OCI-LY1 (cell line): ENCODE measurements at regions not wholly inside any gene's neighbourhood (a gene's known extent, or its start where the extent isn't known, plus 50 kb on each side); places are given as distances from the start of the nearest gene placed in this dataset.

Experiments used
- H2AFZ ChIP-seq: fragments of 200-600 bp; sonication (generic), shearing (Covaris generic); 2 replicates; pipeline ENCODE4 v1.6.0; 2014; ENCODE audit warnings: antibody characterized with exemption, mild to moderate bottlenecking, low read length
- H3F3A ChIP-seq: fragments of 200-600 bp; sonication (generic), shearing (Covaris generic); 2 replicates; pipeline ENCODE4 v1.6.0; 2014; ENCODE audit warnings: mild to moderate bottlenecking, antibody characterized with exemption, low read length, moderate library complexity; ENCODE audit not compliant: insufficient read depth
- H3K27ac ChIP-seq: fragments of 200-600 bp; sonication (generic); 2 replicates; pipeline ENCODE4 v1.5.1; 2014; ENCODE audit warnings: low read length, mixed run types, mild to moderate bottlenecking, low read depth; ENCODE audit not compliant: poor library complexity, severe bottlenecking
- H3K27me3 ChIP-seq: fragments of 200-600 bp; sonication (generic); 2 replicates; pipeline ENCODE4 v1.6.0; 2014; ENCODE audit warnings: antibody characterized with exemption, mild to moderate bottlenecking, low read length, moderate library complexity; ENCODE audit not compliant: insufficient read depth
- H3K36me3 ChIP-seq: fragments of 200-600 bp; sonication (generic); 2 replicates; pipeline ENCODE4 v1.6.1; 2014; ENCODE audit warnings: mild to moderate bottlenecking, antibody characterized with exemption, low read length, moderate library complexity, mixed read lengths; ENCODE audit not compliant: insufficient read depth
- H3K4me1 ChIP-seq: fragments of 200-600 bp; sonication (generic); 2 replicates; pipeline ENCODE4 v1.5.1; 2014; ENCODE audit warnings: mild to moderate bottlenecking, low read length, moderate library complexity; ENCODE audit not compliant: insufficient read depth, severe bottlenecking
- H3K4me2 ChIP-seq: fragments of 200-600 bp; sonication (generic), shearing (Covaris generic); 2 replicates; pipeline ENCODE4 v1.6.1; 2014; ENCODE audit warnings: low read length
- H3K4me3 ChIP-seq: fragments of 200-600 bp; sonication (generic); 2 replicates; pipeline ENCODE4 v1.5.1; 2014; ENCODE audit warnings: low read length, low read depth, mild to moderate bottlenecking, mixed read lengths; ENCODE audit not compliant: poor library complexity, severe bottlenecking
- H3K79me2 ChIP-seq: fragments of 200-600 bp; shearing (Covaris generic); 2 replicates; pipeline ENCODE4 v1.6.1; 2016; ENCODE audit warnings: mixed run types, low read length, mixed read lengths; ENCODE audit not compliant: insufficient read depth
- H3K9ac ChIP-seq: fragments of 200-600 bp; sonication (generic), shearing (Covaris generic); 2 replicates; pipeline ENCODE4 v1.6.1; 2014; ENCODE audit warnings: mild to moderate bottlenecking, low read length, mixed read lengths
- H3K9me2 ChIP-seq: fragments of 200-600 bp; sonication (generic), shearing (Covaris generic); 2 replicates; pipeline ENCODE4 v1.6.1; 2014; ENCODE audit warnings: low read depth, mild to moderate bottlenecking, low read length, mixed read lengths
- H3K9me3 ChIP-seq: fragments of 200-600 bp; shearing (Covaris generic); 2 replicates; pipeline ENCODE4 v1.6.1; 2014; ENCODE audit warnings: low read length, mixed read lengths
- H4K20me1 ChIP-seq: fragments of 200-600 bp; sonication (generic), shearing (Covaris generic); 2 replicates; pipeline ENCODE4 v1.6.0; 2016; ENCODE audit warnings: mild to moderate bottlenecking, low read length; ENCODE audit not compliant: insufficient read depth
- CTCF ChIP-seq: fragments of 200-600 bp; sonication (generic), shearing (Covaris generic); IDR thresholded peaks from 2 replicates; pipeline ENCODE4 v1.5.1; 2017; ENCODE audit warnings: mild to moderate bottlenecking, antibody characterized with exemption, low read length, moderate library complexity, mixed read lengths
- EZH2 ChIP-seq: fragments of 200-600 bp; sonication (generic), shearing (Covaris generic); IDR thresholded peaks from 2 replicates; pipeline ENCODE4 v1.8.0; 2017; ENCODE audit warnings: borderline replicate concordance, mixed run types, mild to moderate bottlenecking, antibody characterized with exemption, low read length, moderate library complexity, mixed read lengths

DNA sequence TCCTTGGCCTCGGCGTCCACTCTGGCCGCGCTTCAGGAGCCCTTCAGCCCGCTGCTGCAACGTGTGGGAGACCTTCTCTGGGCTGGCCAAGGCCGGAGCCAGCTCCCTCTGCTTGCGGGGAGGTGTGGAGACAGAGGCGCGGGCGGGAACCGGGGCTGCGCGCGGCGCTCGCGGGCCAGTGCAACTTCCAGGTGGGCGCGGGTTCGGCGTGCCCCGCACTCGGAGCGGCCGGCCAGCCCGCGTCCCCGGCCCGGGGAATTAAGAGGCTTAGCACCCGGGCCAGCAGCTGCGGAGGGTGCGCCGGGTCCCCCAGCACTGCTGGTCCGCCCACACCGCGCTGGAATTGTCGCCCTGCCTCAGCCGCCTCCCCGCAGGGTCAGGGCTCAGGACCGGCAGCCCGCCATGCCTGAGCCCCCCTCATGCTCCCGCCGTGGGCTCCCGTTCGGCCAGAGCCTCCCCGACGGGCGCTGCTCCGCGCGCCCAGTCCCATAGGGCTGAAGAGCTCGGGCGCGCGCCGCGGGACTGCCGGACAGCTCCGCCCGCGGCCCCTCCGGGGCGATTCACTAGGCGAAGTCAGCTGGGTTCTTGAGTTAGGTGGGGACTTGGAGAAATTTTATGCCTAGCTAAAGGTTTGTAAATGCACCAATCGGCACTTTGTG, 673.9 kb downstream of the SLC16A7 start:
- Histone ChIP-seq H3K4me1 (no peaks in the 10 kb centered on the region), H3K4me3 (no peak overlapping the region), H3K27me3 (no peaks in the 10 kb centered on the region), H4K20me1 (no peaks in the 10 kb centered on the region), H3K27ac (no peak overlapping the region), H3K9ac (no peak overlapping the region), H3K4me2 (no peak overlapping the region), H3K9me2 (no peaks in the 10 kb centered on the region), H3K9me3 (no peaks in the 10 kb centered on the region), H3F3A (no peaks in the 10 kb centered on the region), H3K36me3 (no peaks in the 10 kb centered on the region), H3K79me2 (no peaks in the 10 kb centered on the region), H2AFZ (no peak overlapping the region)
- TF ChIP-seq CTCF, result no peak
- no peak for TF ChIP-seq EZH2

DNA sequence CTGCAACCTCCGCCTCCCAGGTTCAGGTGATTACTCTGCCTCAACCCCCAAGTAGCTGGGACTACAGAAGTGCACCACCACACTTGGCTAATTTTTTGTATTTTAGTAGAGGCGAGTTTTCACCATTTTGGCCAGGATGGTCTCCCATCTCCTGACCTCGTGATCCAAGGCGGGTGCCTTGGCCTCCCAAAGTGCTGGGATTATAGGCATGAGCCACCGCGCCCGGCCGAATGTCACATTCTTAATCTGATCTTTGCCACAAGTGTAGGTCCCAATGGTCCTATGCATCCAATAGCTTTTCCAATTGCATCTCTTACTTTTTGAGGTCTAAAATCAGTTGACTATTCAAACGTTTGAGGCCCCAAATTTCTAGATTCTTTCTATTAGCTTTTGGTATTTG, 676.0 kb downstream of the SLC16A7 start:
- H3K79me2 ChIP-seq, result no peaks in the 10 kb centered on the region
- no peaks in the 10 kb centered on the region for H4K20me1 ChIP-seq
- no peaks in the 10 kb centered on the region for H3K4me1 ChIP-seq
- H3F3A ChIP-seq, result no peaks in the 10 kb centered on the region
- no peaks in the 10 kb centered on the region for H3K27me3 ChIP-seq
- H3K9me3 ChIP-seq, result no peaks in the 10 kb centered on the region
- H3K9me2 ChIP-seq, result no peaks in the 10 kb centered on the region
- H3K4me2 ChIP-seq, result no peak overlapping the region
- no peak overlapping the region for H2AFZ ChIP-seq
- H3K4me3 ChIP-seq, result no peak overlapping the region
- TF ChIP-seq CTCF (no peak), EZH2 (no peak)
- no peaks in the 10 kb centered on the region for H3K36me3 ChIP-seq
- no peak overlapping the region for H3K27ac ChIP-seq
- H3K9ac ChIP-seq, result no peak overlapping the region

DNA sequence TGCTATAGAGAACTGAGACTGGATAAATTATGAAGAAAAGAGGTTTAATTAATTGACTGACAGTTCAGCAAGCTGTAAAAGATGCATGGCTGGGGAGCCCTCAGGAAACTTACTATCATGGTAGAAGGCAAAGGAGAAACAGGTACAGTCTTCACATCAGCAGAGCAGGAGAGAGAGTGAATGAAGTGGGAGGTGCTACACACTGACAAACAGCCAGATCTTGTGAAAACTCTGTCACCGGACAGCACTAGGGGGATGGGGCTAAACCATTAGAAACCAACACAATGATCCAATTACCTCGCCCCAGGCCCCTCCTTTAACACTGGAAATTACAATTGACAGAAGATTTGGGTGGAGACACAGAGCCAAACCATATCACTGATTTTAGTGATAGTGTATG, 682.4 kb downstream of the SLC16A7 start:
- Histone ChIP-seq H3K27me3 (no peaks in the 10 kb centered on the region), H3K79me2 (no peaks in the 10 kb centered on the region), H3K4me3 (no peak overlapping the region), H2AFZ (no peak overlapping the region), H3K9ac (no peak overlapping the region), H3K4me1 (no peaks in the 10 kb centered on the region), H3K27ac (no peak overlapping the region), H3K4me2 (no peak overlapping the region), H4K20me1 (no peaks in the 10 kb centered on the region), H3K9me3 (no peaks in the 10 kb centered on the region), H3K36me3 (no peaks in the 10 kb centered on the region), H3F3A (no peaks in the 10 kb centered on the region), H3K9me2 (no peaks in the 10 kb centered on the region)
- TF ChIP-seq EZH2, result no peak
- no peak for TF ChIP-seq CTCF
